H1 (cell line): ENCODE measurements at regions not wholly inside any gene's neighbourhood (a gene's known extent, or its start where the extent isn't known, plus 50 kb on each side); places are given as distances from the start of the nearest gene placed in this dataset.
A peak's percentile ranks its signal among the peaks of the same experiment; 100 is the strongest.

Experiments
- CTCF ChIA-PET: fragments of 300-600 bp; sonication (Branson Sonifier 250); formaldehyde crosslinking; loops from one replicate; lab custom pipeline; 2021; ENCODE audit not compliant: partially characterized antibody; lab: Charles Lee
- POLR2A ChIA-PET: fragments of 300-600 bp; sonication (Branson Sonifier 250); formaldehyde crosslinking; loops from one replicate; lab custom pipeline; 2021; ENCODE audit warnings: inconsistent platforms; ENCODE audit not compliant: partially characterized antibody; lab: Charles Lee
- DNase-seq, 2 experiments: peaks; one replicate each; pipeline versions ENCODE4 v3.0.0 to v3.0.0-alpha.2; 2010 to 2022; ENCODE audit warnings: low spot score in 2 of 2, low read depth in 1 of 2, mixed read lengths in 1 of 2
- FAIRE-seq: peaks from 2 replicates; lab custom pipeline; 2011; peaks lifted over from hg19 to GRCh38; lab: Jason Lieb, UNC
- H2AFZ ChIP-seq: 2 replicates; pipeline ENCODE4 v1.8.1; 2012; ENCODE audit warnings: low read length, inconsistent platforms
- H2AK5ac ChIP-seq: 2 replicates; pipeline ENCODE4 v1.6.1; 2013; ENCODE audit warnings: low read depth, low read length
- H2BK120ac ChIP-seq: replicated peaks from 2 replicates; pipeline ENCODE3; 2013; ENCODE audit warnings: low read depth, low read length, inconsistent platforms
- H2BK12ac ChIP-seq: 2 replicates; pipeline ENCODE4 v1.6.1; 2013; ENCODE audit warnings: low read depth, low read length
- H2BK15ac ChIP-seq: 2 replicates; pipeline ENCODE4 v1.6.1; 2013; ENCODE audit warnings: low read length
- H2BK20ac ChIP-seq: 2 replicates; pipeline ENCODE4 v1.6.1; 2013; ENCODE audit warnings: low read length
- H2BK5ac ChIP-seq: 2 replicates; pipeline ENCODE4 v1.6.1; 2013; ENCODE audit warnings: low read depth, low read length
- H3K14ac ChIP-seq: 2 replicates; pipeline ENCODE4 v1.6.1; 2013; ENCODE audit warnings: inconsistent platforms; ENCODE audit not compliant: insufficient read length
- H3K18ac ChIP-seq: 2 replicates; pipeline ENCODE4 v1.6.1; 2013; ENCODE audit warnings: low read length; ENCODE audit errors: extremely low read depth
- H3K23ac ChIP-seq: 2 replicates; pipeline ENCODE4 v1.6.1; 2013; ENCODE audit warnings: inconsistent platforms; ENCODE audit not compliant: insufficient read length
- H3K23me2 ChIP-seq: 2 replicates; pipeline ENCODE4 v1.6.1; 2013; ENCODE audit warnings: low read depth, low read length
- H3K27ac ChIP-seq: 2 replicates; pipeline ENCODE4 v1.6.1; 2011; ENCODE audit warnings: low read depth, low read length, inconsistent platforms
- H3K27me3 ChIP-seq, 4 experiments: replicated peaks in 1 of 4; 1 replicate in 1 of 4; 2 replicates in 3 of 4; pipeline versions ENCODE4 v1.6.1 to v1.8.1; 2011 to 2013; ENCODE audit warnings: low read length in 3 of 4, mild to moderate bottlenecking in 3 of 4, inconsistent platforms in 2 of 4, mixed read lengths in 2 of 4, moderate library complexity in 1 of 4; ENCODE audit not compliant: control insufficient read depth in 3 of 4, insufficient read depth in 3 of 4; ENCODE audit errors: extremely low read depth in 1 of 4
- H3K36me3 ChIP-seq, 4 experiments: 2 replicates each; pipeline versions ENCODE4 v1.6.1 to v1.8.1; 2011 to 2013; ENCODE audit warnings: mild to moderate bottlenecking in 4 of 4, low read length in 3 of 4, moderate library complexity in 2 of 4, control low read depth in 1 of 4, inconsistent platforms in 1 of 4; ENCODE audit not compliant: insufficient read depth in 4 of 4, control insufficient read depth in 2 of 4
- H3K4ac ChIP-seq: replicated peaks from 2 replicates; pipeline ENCODE3; 2013; ENCODE audit warnings: low read length, low read depth, mixed read lengths, inconsistent platforms; ENCODE audit not compliant: insufficient read length
- H3K4me1 ChIP-seq, 4 experiments: replicated peaks in 1 of 4; 1 replicate in 1 of 4; 2 replicates in 3 of 4; pipeline versions ENCODE4 v1.6.1 to v1.8.1; 2011 to 2013; ENCODE audit warnings: low read length in 3 of 4, inconsistent platforms in 2 of 4, mixed read lengths in 1 of 4; ENCODE audit not compliant: insufficient read depth in 4 of 4, control insufficient read depth in 3 of 4
- H3K4me2 ChIP-seq, 2 experiments: 2 replicates each; pipeline versions ENCODE4 v1.6.1 to v1.8.1; 2011 to 2013; ENCODE audit warnings: low read depth in 2 of 2, low read length in 2 of 2, control low read depth in 1 of 2, inconsistent platforms in 1 of 2, mild to moderate bottlenecking in 1 of 2; ENCODE audit not compliant: insufficient read depth in 1 of 2
- H3K4me3 ChIP-seq, 4 experiments: fragments of 200-600, 300-600 bp in 1 of 4; sonication (generic), shearing (Covaris generic), sonication (Bioruptor Twin) in 1 of 4; 2 replicates each; pipeline versions ENCODE4 v1.5.1 to v1.8.1; 2011 to 2016; ENCODE audit warnings: low read length in 4 of 4, low read depth in 3 of 4, control low read depth in 2 of 4, inconsistent platforms in 2 of 4, mild to moderate bottlenecking in 2 of 4, mixed read lengths in 1 of 4, moderate library complexity in 1 of 4; ENCODE audit not compliant: insufficient read depth in 2 of 4; ENCODE audit errors: extremely low read depth in 1 of 4
- H3K56ac ChIP-seq: replicated peaks from 2 replicates; pipeline ENCODE3; 2013; ENCODE audit warnings: low read depth, mild to moderate bottlenecking, mixed read lengths, low read length, inconsistent platforms; ENCODE audit not compliant: insufficient read length
- H3K79me1 ChIP-seq: 2 replicates; pipeline ENCODE4 v1.6.1; 2013; ENCODE audit warnings: low read depth, low read length, control low read depth
- H3K79me2 ChIP-seq, 2 experiments: 2 replicates each; pipeline versions ENCODE4 v1.6.1 to v1.8.1; 2012 to 2013; ENCODE audit warnings: low read length in 2 of 2, mild to moderate bottlenecking in 2 of 2, inconsistent platforms in 1 of 2; ENCODE audit not compliant: insufficient read depth in 2 of 2, control insufficient read depth in 1 of 2
- H3K9ac ChIP-seq, 4 experiments: replicated peaks in 1 of 4; 1 replicate in 1 of 4; 2 replicates in 3 of 4; pipeline versions ENCODE4 v1.6.1 to v1.8.1; 2011 to 2013; ENCODE audit warnings: low read depth in 3 of 4, low read length in 3 of 4, control low read depth in 2 of 4, mild to moderate bottlenecking in 2 of 4, moderate library complexity in 2 of 4, inconsistent platforms in 1 of 4; ENCODE audit errors: extremely low read depth in 1 of 4
- H3K9me3 ChIP-seq, 2 experiments: 2 replicates each; pipeline versions ENCODE4 v1.6.1 to v1.8.1; 2012 to 2013; ENCODE audit warnings: mild to moderate bottlenecking in 2 of 2, moderate library complexity in 2 of 2, control low read depth in 1 of 2, inconsistent platforms in 1 of 2, low read depth in 1 of 2, low read length in 1 of 2, mixed read lengths in 1 of 2; ENCODE audit not compliant: insufficient read depth in 2 of 2
- H4K20me1 ChIP-seq, 2 experiments: replicated peaks in 1 of 2; 2 replicates each; pipeline versions ENCODE3 to v1.8.1; 2011 to 2013; ENCODE audit warnings: inconsistent platforms in 2 of 2, low read length in 2 of 2, mild to moderate bottlenecking in 1 of 2; ENCODE audit not compliant: insufficient read depth in 2 of 2, control insufficient read depth in 1 of 2
- H4K5ac ChIP-seq: 2 replicates; pipeline ENCODE4 v1.6.1; 2013; ENCODE audit warnings: low read length, low read depth, mixed read lengths, inconsistent platforms; ENCODE audit not compliant: insufficient read length
- H4K8ac ChIP-seq: 2 replicates; pipeline ENCODE4 v1.8.0; 2013; ENCODE audit warnings: mild to moderate bottlenecking, moderate library complexity, low read length, inconsistent platforms; ENCODE audit not compliant: insufficient read depth; ENCODE audit errors: extremely low read depth
- H4K91ac ChIP-seq: replicated peaks from 2 replicates; pipeline ENCODE3; 2013; ENCODE audit warnings: low read length, mixed read lengths, inconsistent platforms; ENCODE audit not compliant: insufficient read length
- EGR1 ChIP-seq: IDR thresholded peaks from 2 replicates; pipeline ENCODE4 v1.6.1; 2011; ENCODE audit warnings: low read depth, low read length, borderline replicate concordance
- EP300 ChIP-seq, 2 experiments: IDR thresholded peaks; 1 replicate in 1 of 2; 2 replicates in 1 of 2; pipeline ENCODE4 v1.6.1; 2011 to 2012; ENCODE audit warnings: low read depth in 2 of 2, low read length in 2 of 2, mild to moderate bottlenecking in 2 of 2, borderline replicate concordance in 1 of 2, inconsistent platforms in 1 of 2, moderate library complexity in 1 of 2
- FOSL1 ChIP-seq: IDR thresholded peaks from 2 replicates; pipeline ENCODE4 v1.6.1; 2011; ENCODE audit warnings: mild to moderate bottlenecking, low read depth, low read length, moderate library complexity; ENCODE audit not compliant: insufficient read depth
- JUN ChIP-seq: IDR thresholded peaks from 2 replicates; pipeline ENCODE4 v1.6.1; 2011; ENCODE audit warnings: low read depth, mild to moderate bottlenecking, improper control_type of control experiment, low read length
- JUND ChIP-seq: IDR thresholded peaks from 2 replicates; pipeline ENCODE4 v1.6.1; 2011; ENCODE audit warnings: mild to moderate bottlenecking, improper control_type of control experiment, low read length
- NANOG ChIP-seq: IDR thresholded peaks from 2 replicates; pipeline ENCODE4 v1.6.1; 2011; ENCODE audit warnings: low read length, low read depth, mild to moderate bottlenecking, inconsistent platforms; ENCODE audit not compliant: insufficient read depth, poor library complexity, severe bottlenecking
- NRF1 ChIP-seq: IDR thresholded peaks from 2 replicates; pipeline ENCODE4 v1.6.1; 2011; ENCODE audit warnings: mild to moderate bottlenecking, low read depth, low read length, improper control_type of control experiment
- PHF8 ChIP-seq: fragments of 200-600 bp; sonication (generic); conservative IDR thresholded peaks from 2 replicates; pipeline ENCODE4 v1.7.1; 2012; ENCODE audit warnings: low read depth, mild to moderate bottlenecking, inconsistent platforms, low read length, moderate library complexity
- POLR2AphosphoS5 ChIP-seq: IDR thresholded peaks from 2 replicates; pipeline ENCODE4 v1.6.1; 2011; ENCODE audit warnings: low read depth, low read length
- POU5F1 ChIP-seq: IDR thresholded peaks from 2 replicates; pipeline ENCODE4 v1.6.1; 2011; ENCODE audit warnings: low read depth, mild to moderate bottlenecking, low read length, moderate library complexity
- TCF12 ChIP-seq: IDR thresholded peaks from 2 replicates; pipeline ENCODE4 v1.6.1; 2011; ENCODE audit warnings: low read depth, mild to moderate bottlenecking, low read length
- WGBS, 2 experiments: shearing (Covaris generic) in 1 of 2; methylation state at CpG; one replicate each; pipeline versions ENCODE4 v1.1.6 to v1.1.7; 2013 to 2015; ENCODE audit warnings: low lambda C conversion rate in 2 of 2, mixed read lengths in 2 of 2, inconsistent platforms in 1 of 2, low coverage in 1 of 2, missing lambda C conversion rate in 1 of 2; ENCODE audit not compliant: insufficient replicate concordance in 2 of 2, insufficient coverage in 1 of 2, insufficient read length in 1 of 2; ENCODE audit errors: extremely low coverage in 1 of 2, missing lambda C conversion rate in 1 of 2; 5-methylcytosine and 5-hydroxymethylcytosine counted together
- TF ChIP-seq, protein P1 (sequence below): IDR thresholded peaks from 2 replicates; pipeline ENCODE4 v1.6.1; 2012; ENCODE audit warnings: inconsistent platforms

GRCh38 chr21:39020751-39021477 lies 162.3 kb downstream of the PSMG1 start:
- Histone ChIP-seq H3K9ac (no peak overlapping the region), H3K4me2 (no peak overlapping the region), H2BK15ac (no peak overlapping the region), H3K27me3 (no peaks in the 10 kb centered on the region), H3K56ac (no peak overlapping the region), H4K5ac (no peak overlapping the region), H2BK12ac (peak overlapping the region; percentile 87; the same call in 1 of the 2 replicates), H3K23me2 (no peaks in the 10 kb centered on the region), H3K4me1 (peaks cover 0 to 12% (median 7%) of the 10 kb centered on the region in 4 experiments; a peak in 5 of 7 replicates), H3K27ac (no peak overlapping the region), H4K91ac (peak overlapping the region; percentile 15), H4K8ac (no peak overlapping the region; the same call in 1 of the 2 replicates), H4K20me1 (no peaks in the 10 kb centered on the region), H3K79me1 (no peaks in the 10 kb centered on the region), H3K23ac (no peak overlapping the region), H3K9me3 (peaks cover 0 to 5% of the 10 kb centered on the region in 2 experiments; a peak in 1 of 4 replicates), H2BK20ac (no peak overlapping the region), H3K18ac (peak overlapping the region; percentile 19; the same call in 1 of the 2 replicates), H3K36me3 (no peaks in the 10 kb centered on the region), H3K14ac (no peak overlapping the region), H3K4me3 (no peak overlapping the region), H2BK120ac (no peak overlapping the region), H2AFZ (no peak overlapping the region), H2AK5ac (peak overlapping the region; percentile 65; the same call in 1 of the 2 replicates), H2BK5ac (peak overlapping the region; percentile 66; the same call in 1 of the 2 replicates), H3K79me2 (no peaks in the 10 kb centered on the region), H3K4ac (no peak overlapping the region)
- ChIA-PET CTCF (interaction anchor here (0.6 to 2.2 kb wide), 8 partner anchors 9 to 128 kb away, joined by 3 to 10 read pairs (median 3); no protein-coding TSS in a partner anchor), POLR2A (interaction anchor here (1.0 kb wide), 1 partner anchor 11 kb away, joined by 3 read pairs; no protein-coding TSS in a partner anchor)
- no peak for FAIRE-seq
- 83% methylated on average over 16 of the region's 17 CpGs; no CpG with 5 or more reads in 1 of the 2 experiments for WGBS, 2 experiments
- no peak for DNase-seq
- TF ChIP-seq JUND (no peak), NANOG (no peak), JUN (no peak), NRF1 (no peak), EP300 (IDR thresholded peaks at IDR 0.05; ENCODE audit: borderline replicate concordance in 1 of 2, low read depth in 2 of 2, low read length in 2 of 2) (no peak), EGR1 (no peak), TCF12 (no peak), PHF8 (no peak), POLR2AphosphoS5 (no peak), POU5F1 (no peak), FOSL1 (no peak)
- TF ChIP-seq, protein P1, sequence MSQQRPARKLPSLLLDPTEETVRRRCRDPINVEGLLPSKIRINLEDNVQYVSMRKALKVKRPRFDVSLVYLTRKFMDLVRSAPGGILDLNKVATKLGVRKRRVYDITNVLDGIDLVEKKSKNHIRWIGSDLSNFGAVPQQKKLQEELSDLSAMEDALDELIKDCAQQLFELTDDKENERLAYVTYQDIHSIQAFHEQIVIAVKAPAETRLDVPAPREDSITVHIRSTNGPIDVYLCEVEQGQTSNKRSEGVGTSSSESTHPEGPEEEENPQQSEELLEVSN = no peak
